HL-60 (cell line): ENCODE measurements at regions not wholly inside any gene's neighbourhood (a gene's known extent, or its start where the extent isn't known, plus 50 kb on each side); places are given as distances from the start of the nearest gene placed in this dataset.

Experiments
- CTCF ChIP-seq: IDR thresholded peaks from one replicate; pipeline ENCODE4 v1.5.1; 2011; ENCODE audit warnings: low read length, control low read depth, inconsistent platforms; ENCODE audit not compliant: insufficient read depth
- SPI1 ChIP-seq: IDR thresholded peaks from 2 replicates; pipeline ENCODE4 v1.6.1; 2012; ENCODE audit warnings: low read depth, mild to moderate bottlenecking, borderline replicate concordance

GRCh38 chr4:100295792-100296191 lies 105.5 kb upstream of the DDIT4L start:
- TF ChIP-seq CTCF, result no peak
- TF ChIP-seq SPI1, result no peak
